ENCODE measurements at regions not wholly inside any gene's neighbourhood (a gene's known extent, or its start where the extent isn't known, plus 50 kb on each side); places are given as distances from the start of the nearest gene placed in this dataset.

GRCh38 chr12:83465632-83466031 is 778.9 kb downstream of the TMTC2 start:
- no peak for ATAC-seq (ENCODE audit: poor library complexity)
- CTCF ChIA-PET: no interaction called here
- no peaks in the 10 kb centered on the region for H3K36me3 Mint-ChIP-seq (ENCODE audit: low read depth)
- Histone ChIP-seq H3K4me3 (ENCODE audit: low read length) (no peak overlapping the region), H3K4me1 (ENCODE audit: insufficient read depth, low read length) (no peaks in the 10 kb centered on the region), H3K36me3 (ENCODE audit: insufficient read depth, low read length) (no peaks in the 10 kb centered on the region), H3K27ac (ENCODE audit: low read depth in 1 of 2, low read length in 2 of 2) (no peak overlapping the region), H3K27me3 (ENCODE audit: control insufficient read depth in 1 of 2, insufficient read depth in 2 of 2, low read length in 2 of 2) (no peaks in the 10 kb centered on the region), H3K9me3 (ENCODE audit: control insufficient read depth in 1 of 2, insufficient read depth in 1 of 2, low read length in 2 of 2) (no peaks in the 10 kb centered on the region)
- H3K27me3 Mint-ChIP-seq: no peaks in the 10 kb centered on the region
- no peaks in the 10 kb centered on the region for H3K4me1 Mint-ChIP-seq (ENCODE audit: low read depth)
- H3K9me3 Mint-ChIP-seq: peaks cover 2% of the 10 kb centered on the region
- POLR2A ChIA-PET: no interaction called here
- DNase-seq: no peak
- H3K27ac Mint-ChIP-seq: no peak overlapping the region
- no peak for TF ChIP-seq CTCF (IDR thresholded peaks at IDR 0.05)
- intact Hi-C loops (cut with DNase I, micrococcal nuclease): no loop called here
- H3K4me3 Mint-ChIP-seq: no peak overlapping the region

- ATAC-seq (ENCODE audit: poor library complexity) (no peak), DNase-seq (no peak)
- TF ChIP-seq CTCF (IDR thresholded peaks at IDR 0.05): no peak
- no peaks in the 10 kb centered on the region for H3K36me3 Mint-ChIP-seq (ENCODE audit: low read depth)
- peaks cover 2% of the 10 kb centered on the region for H3K9me3 Mint-ChIP-seq
- Histone ChIP-seq H3K36me3 (ENCODE audit: insufficient read depth, low read length) (no peaks in the 10 kb centered on the region), H3K27ac (ENCODE audit: low read depth in 1 of 2, low read length in 2 of 2) (no peak overlapping the region), H3K27me3 (ENCODE audit: control insufficient read depth in 1 of 2, insufficient read depth in 2 of 2, low read length in 2 of 2) (no peaks in the 10 kb centered on the region), H3K4me3 (ENCODE audit: low read length) (no peak overlapping the region), H3K4me1 (ENCODE audit: insufficient read depth, low read length) (no peaks in the 10 kb centered on the region), H3K9me3 (ENCODE audit: control insufficient read depth in 1 of 2, insufficient read depth in 1 of 2, low read length in 2 of 2) (no peaks in the 10 kb centered on the region)
- H3K4me1 Mint-ChIP-seq (ENCODE audit: low read depth): no peaks in the 10 kb centered on the region
- no peaks in the 10 kb centered on the region for H3K27me3 Mint-ChIP-seq
- ChIA-PET POLR2A (no interaction called here), CTCF (no interaction called here)
- no peak overlapping the region for H3K4me3 Mint-ChIP-seq
- no peak overlapping the region for H3K27ac Mint-ChIP-seq
- intact Hi-C loops (cut with DNase I, micrococcal nuclease): no loop called here
Observed at GRCh38 chr12:83462419-83462818, 775.7 kb downstream of the TMTC2 start.

- Mint-ChIP-seq H3K4me3 (no peak overlapping the region), H3K27me3 (no peaks in the 10 kb centered on the region), H3K4me1 (ENCODE audit: low read depth) (no peaks in the 10 kb centered on the region), H3K27ac (no peak overlapping the region), H3K9me3 (peaks cover 2% of the 10 kb centered on the region), H3K36me3 (ENCODE audit: low read depth) (no peaks in the 10 kb centered on the region)
- Histone ChIP-seq H3K4me3 (ENCODE audit: low read length) (no peak overlapping the region), H3K4me1 (ENCODE audit: insufficient read depth, low read length) (no peaks in the 10 kb centered on the region), H3K9me3 (ENCODE audit: control insufficient read depth in 1 of 2, insufficient read depth in 1 of 2, low read length in 2 of 2) (no peaks in the 10 kb centered on the region), H3K36me3 (ENCODE audit: insufficient read depth, low read length) (no peaks in the 10 kb centered on the region), H3K27ac (ENCODE audit: low read depth in 1 of 2, low read length in 2 of 2) (no peak overlapping the region), H3K27me3 (ENCODE audit: control insufficient read depth in 1 of 2, insufficient read depth in 2 of 2, low read length in 2 of 2) (no peaks in the 10 kb centered on the region)
- ATAC-seq (ENCODE audit: poor library complexity): no peak
- no peak for DNase-seq
- ChIA-PET POLR2A (no interaction called here), CTCF (no interaction called here)
- TF ChIP-seq CTCF (IDR thresholded peaks at IDR 0.05): no peak
- intact Hi-C loops (cut with DNase I, micrococcal nuclease): no loop called here
Observed at GRCh38 chr12:83461336-83461935, 774.7 kb downstream of the TMTC2 start.

Data from CD4-positive, alpha-beta T cell (primary cell).